ENCODE measurements at regions not wholly inside any gene's neighbourhood (a gene's known extent, or its start where the extent isn't known, plus 50 kb on each side); places are given as distances from the start of the nearest gene placed in this dataset.

DNA sequence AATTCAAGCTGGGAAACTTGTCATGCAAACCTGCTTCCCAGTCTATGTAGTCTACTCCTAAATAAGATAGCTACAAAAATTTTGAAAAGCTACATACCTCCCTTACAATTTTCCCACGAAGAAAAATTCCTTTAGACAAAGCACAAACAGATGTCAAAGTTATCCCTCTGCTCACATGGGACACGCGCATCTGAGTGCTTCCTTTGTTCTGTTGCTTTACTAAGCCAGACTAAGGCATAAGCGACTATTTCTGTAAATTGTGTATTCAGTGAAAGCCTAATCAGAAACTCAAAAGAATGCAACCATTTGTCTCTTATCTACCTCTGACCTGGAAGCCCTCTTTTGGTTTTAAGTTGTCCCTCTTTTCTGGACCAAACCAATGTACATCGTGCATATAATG lies 583.7 kb upstream of the B3GAT1 start:
- H3K36me3 ChIP-seq: no peaks in the 10 kb centered on the region
- no peak for TF ChIP-seq CTCF (IDR thresholded peaks at IDR 0.05 in 4 of 5, conservative IDR thresholded peaks at IDR 0.05 in 1 of 5)
- no peak for TF ChIP-seq POLR2A (IDR thresholded peaks at IDR 0.05)
- ATAC-seq (no peak), DNase-seq (no peak)
- no peak overlapping the region for H3K27ac ChIP-seq
- no peaks in the 10 kb centered on the region for H3K27me3 ChIP-seq
- no peaks in the 10 kb centered on the region for H3K9me3 ChIP-seq
- H3K4me3 ChIP-seq: no peak overlapping the region
- in situ Hi-C loops (cut with MboI; ENCODE audit: low sequenced_read_pairs in 4 of 4): no loop called here
- H3K4me1 ChIP-seq: no peaks in the 10 kb centered on the region
- intact Hi-C loops (cut with DNase I; ENCODE audit: low total_unique reads): no loop called here

- DNase-seq: no peak
- no peak for TF ChIP-seq POLR2A (IDR thresholded peaks at IDR 0.05)
- no peak for TF ChIP-seq CTCF (IDR thresholded peaks at IDR 0.05 in 4 of 5, conservative IDR thresholded peaks at IDR 0.05 in 1 of 5)
- Histone ChIP-seq H3K27ac (no peak overlapping the region), H3K4me1 (no peaks in the 10 kb centered on the region), H3K36me3 (no peaks in the 10 kb centered on the region), H3K4me3 (no peak overlapping the region), H3K9me3 (no peaks in the 10 kb centered on the region), H3K27me3 (no peaks in the 10 kb centered on the region)
- in situ Hi-C loops (cut with MboI; ENCODE audit: low sequenced_read_pairs in 4 of 4): no loop called here
- intact Hi-C loops (cut with DNase I; ENCODE audit: low total_unique reads): no loop called here
- no peak for ATAC-seq
Measured at GRCh38 chr11:134994431-134994830, 582.4 kb upstream of the B3GAT1 start.

DNA sequence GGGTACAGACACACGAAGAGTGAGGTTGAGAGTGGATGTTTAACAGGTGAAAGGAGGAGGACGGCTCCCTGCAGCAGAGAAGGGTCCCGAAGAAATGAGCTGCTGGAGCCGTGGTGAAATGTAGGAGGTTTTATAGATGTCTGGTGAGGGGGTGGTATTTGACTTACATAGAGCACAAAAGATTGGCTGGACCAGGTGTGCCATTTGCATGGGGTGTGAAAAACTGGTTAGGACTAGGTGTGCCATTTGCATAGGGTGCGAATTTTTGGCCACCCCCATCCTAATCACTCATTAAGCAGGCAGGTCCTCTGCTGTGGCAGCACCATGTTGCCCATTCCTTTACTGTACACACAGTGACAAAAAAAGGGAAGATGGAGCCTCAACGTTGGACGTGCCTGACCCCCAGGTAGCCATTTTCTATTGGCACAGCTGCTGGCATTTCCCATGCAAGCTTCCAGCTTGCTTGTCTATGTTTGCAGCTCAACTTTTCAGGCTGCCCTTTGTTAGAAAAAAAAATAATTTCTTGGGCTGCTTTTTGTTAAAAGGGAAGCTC lies 581.7 kb upstream of the B3GAT1 start:
- no peaks in the 10 kb centered on the region for H3K4me1 ChIP-seq
- H3K4me3 ChIP-seq: no peak overlapping the region
- H3K36me3 ChIP-seq: no peaks in the 10 kb centered on the region
- ATAC-seq (no peak), DNase-seq (no peak)
- intact Hi-C loops (cut with DNase I; ENCODE audit: low total_unique reads): no loop called here
- TF ChIP-seq CTCF (IDR thresholded peaks at IDR 0.05 in 4 of 5, conservative IDR thresholded peaks at IDR 0.05 in 1 of 5) (no peak), POLR2A (IDR thresholded peaks at IDR 0.05) (no peak)
- in situ Hi-C loops (cut with MboI; ENCODE audit: low sequenced_read_pairs in 4 of 4): no loop called here
- H3K27me3 ChIP-seq: no peaks in the 10 kb centered on the region
- no peak overlapping the region for H3K27ac ChIP-seq
- no peaks in the 10 kb centered on the region for H3K9me3 ChIP-seq

DNA sequence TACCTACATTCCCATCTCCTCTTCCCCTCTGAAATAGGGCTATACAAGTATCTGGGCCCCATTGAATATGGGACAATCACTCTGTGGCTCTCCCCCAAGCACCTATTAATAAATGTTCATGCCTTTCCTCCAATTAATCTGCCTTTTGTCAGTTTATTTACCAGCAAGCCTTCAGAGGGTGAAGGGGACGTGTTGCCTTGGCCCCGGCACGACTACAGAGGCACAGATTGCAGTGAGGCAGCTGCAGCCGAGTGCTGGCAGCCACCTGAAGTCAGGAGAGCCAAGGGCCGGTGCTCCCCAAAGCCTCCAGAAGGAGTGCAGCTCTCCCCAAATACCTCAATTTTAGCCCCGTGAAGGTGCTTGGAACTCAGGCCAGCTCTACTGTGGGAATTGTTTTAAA lies 580.9 kb upstream of the B3GAT1 start:
- H3K4me1 ChIP-seq: no peaks in the 10 kb centered on the region
- ATAC-seq: no peak
- H3K4me3 ChIP-seq: no peak overlapping the region
- intact Hi-C loops (cut with DNase I; ENCODE audit: low total_unique reads) (no loop called here), in situ Hi-C loops (cut with MboI; ENCODE audit: low sequenced_read_pairs in 4 of 4) (no loop called here)
- H3K36me3 ChIP-seq: no peaks in the 10 kb centered on the region
- TF ChIP-seq POLR2A (IDR thresholded peaks at IDR 0.05): no peak
- TF ChIP-seq CTCF (IDR thresholded peaks at IDR 0.05 in 4 of 5, conservative IDR thresholded peaks at IDR 0.05 in 1 of 5): no peak
- H3K27ac ChIP-seq: no peak overlapping the region
- DNase-seq: no peak
- no peaks in the 10 kb centered on the region for H3K27me3 ChIP-seq
- no peaks in the 10 kb centered on the region for H3K9me3 ChIP-seq

GRCh38 chr11:134988495-134988894 lies 576.5 kb upstream of the B3GAT1 start:
- H3K27me3 ChIP-seq: peaks cover 0 to under 1% (median 0%) of the 10 kb centered on the region in 3 donors
- H3K36me3 ChIP-seq: no peaks in the 10 kb centered on the region
- H3K4me1 ChIP-seq: no peaks in the 10 kb centered on the region
- no peak for TF ChIP-seq POLR2A (IDR thresholded peaks at IDR 0.05)
- no peak for TF ChIP-seq CTCF (IDR thresholded peaks at IDR 0.05 in 4 of 5, conservative IDR thresholded peaks at IDR 0.05 in 1 of 5)
- intact Hi-C loops (cut with DNase I; ENCODE audit: low total_unique reads) (no loop called here), in situ Hi-C loops (cut with MboI; ENCODE audit: low sequenced_read_pairs in 4 of 4) (no loop called here)
- ATAC-seq (no peak), DNase-seq (no peak)
- H3K4me3 ChIP-seq: no peak overlapping the region
- no peak overlapping the region for H3K27ac ChIP-seq
- no peaks in the 10 kb centered on the region for H3K9me3 ChIP-seq
